ENCODE measurements at regions not wholly inside any gene's neighbourhood (a gene's known extent, or its start where the extent isn't known, plus 50 kb on each side); places are given as distances from the start of the nearest gene placed in this dataset.

GRCh38 chr13:112202966-112203365, 136.0 kb downstream of the SOX1 start:
- no peak for TF ChIP-seq CTCF (IDR thresholded peaks at IDR 0.05; ENCODE audit: extremely low read depth in 1 of 2, insufficient read depth in 1 of 2, low read depth in 1 of 2, low read length in 2 of 2)
- no peak for TF ChIP-seq POLR2A (IDR thresholded peaks at IDR 0.05; ENCODE audit: low read depth, low read length)
- TF ChIP-seq EZH2 (IDR thresholded peaks at IDR 0.05; ENCODE audit: borderline replicate concordance, low read depth, low read length, severe bottlenecking): no peak
- TF ChIP-seq POLR2AphosphoS5 (IDR thresholded peaks at IDR 0.05; ENCODE audit: insufficient read depth, low read depth, low read length): no peak
- TF ChIP-seq JUN (IDR thresholded peaks at IDR 0.05; ENCODE audit: borderline replicate concordance, insufficient read depth, insufficient read length, low read depth): no peak
